ENCODE measurements at regions not wholly inside any gene's neighbourhood (a gene's known extent, or its start where the extent isn't known, plus 50 kb on each side); places are given as distances from the start of the nearest gene placed in this dataset.

- H3K4me3 ChIP-seq (ENCODE audit: low read depth, low read length): no peak overlapping the region
- no peaks in the 10 kb centered on the region for H3K27me3 ChIP-seq (ENCODE audit: control insufficient read depth, insufficient read depth, low read length)
- no peak overlapping the region for H3K27ac ChIP-seq (ENCODE audit: low read depth, low read length)
- no peaks in the 10 kb centered on the region for H3K4me1 ChIP-seq (ENCODE audit: control insufficient read depth, insufficient read depth, low read length)
- H3K9ac ChIP-seq (ENCODE audit: low read depth, low read length): no peak overlapping the region
- no peaks in the 10 kb centered on the region for H3K36me3 ChIP-seq (ENCODE audit: control insufficient read depth, insufficient read depth, low read length)
- no peaks in the 10 kb centered on the region for H3K9me3 ChIP-seq (ENCODE audit: control insufficient read depth, insufficient read depth, low read length)
Observed at GRCh38 chr6:92586236-92586977, 833.0 kb downstream of the EPHA7 start.

- no peaks in the 10 kb centered on the region for H3K4me1 ChIP-seq (ENCODE audit: control insufficient read depth, insufficient read depth, low read length)
- H3K9ac ChIP-seq (ENCODE audit: low read depth, low read length): no peak overlapping the region
- no peak overlapping the region for H3K27ac ChIP-seq (ENCODE audit: low read depth, low read length)
- H3K4me3 ChIP-seq (ENCODE audit: low read depth, low read length): no peak overlapping the region
- H3K36me3 ChIP-seq (ENCODE audit: control insufficient read depth, insufficient read depth, low read length): no peaks in the 10 kb centered on the region
- H3K27me3 ChIP-seq (ENCODE audit: control insufficient read depth, insufficient read depth, low read length): no peaks in the 10 kb centered on the region
- H3K9me3 ChIP-seq (ENCODE audit: control insufficient read depth, insufficient read depth, low read length): no peaks in the 10 kb centered on the region; the same call in 1 of the 2 replicates
Observed at GRCh38 chr6:92582211-92582610, 837.1 kb downstream of the EPHA7 start.

- H3K9me3 ChIP-seq (ENCODE audit: control insufficient read depth, insufficient read depth, low read length): no peaks in the 10 kb centered on the region; the same call in 1 of the 2 replicates
- H3K27ac ChIP-seq (ENCODE audit: low read depth, low read length): no peak overlapping the region
- no peaks in the 10 kb centered on the region for H3K36me3 ChIP-seq (ENCODE audit: control insufficient read depth, insufficient read depth, low read length)
- H3K9ac ChIP-seq (ENCODE audit: low read depth, low read length): no peak overlapping the region
- no peak overlapping the region for H3K4me3 ChIP-seq (ENCODE audit: low read depth, low read length)
- H3K4me1 ChIP-seq (ENCODE audit: control insufficient read depth, insufficient read depth, low read length): no peaks in the 10 kb centered on the region
- H3K27me3 ChIP-seq (ENCODE audit: control insufficient read depth, insufficient read depth, low read length): no peaks in the 10 kb centered on the region
Observed at GRCh38 chr6:92577077-92577719, 842.2 kb downstream of the EPHA7 start.

- Histone ChIP-seq H3K27me3 (ENCODE audit: control insufficient read depth, insufficient read depth, low read length) (no peaks in the 10 kb centered on the region), H3K9ac (ENCODE audit: low read depth, low read length) (no peak overlapping the region), H3K9me3 (ENCODE audit: control insufficient read depth, insufficient read depth, low read length) (no peaks in the 10 kb centered on the region), H3K4me3 (ENCODE audit: low read depth, low read length) (no peak overlapping the region), H3K27ac (ENCODE audit: low read depth, low read length) (no peak overlapping the region), H3K36me3 (ENCODE audit: control insufficient read depth, insufficient read depth, low read length) (no peaks in the 10 kb centered on the region), H3K4me1 (ENCODE audit: control insufficient read depth, insufficient read depth, low read length) (no peaks in the 10 kb centered on the region)
Observed at GRCh38 chr6:92568541-92568940, 850.8 kb downstream of the EPHA7 start.

- Histone ChIP-seq H3K9ac (ENCODE audit: low read depth, low read length) (no peak overlapping the region), H3K4me1 (ENCODE audit: control insufficient read depth, insufficient read depth, low read length) (no peaks in the 10 kb centered on the region), H3K27me3 (ENCODE audit: control insufficient read depth, insufficient read depth, low read length) (no peaks in the 10 kb centered on the region), H3K36me3 (ENCODE audit: control insufficient read depth, insufficient read depth, low read length) (no peaks in the 10 kb centered on the region), H3K9me3 (ENCODE audit: control insufficient read depth, insufficient read depth, low read length) (no peaks in the 10 kb centered on the region), H3K27ac (ENCODE audit: low read depth, low read length) (no peak overlapping the region), H3K4me3 (ENCODE audit: low read depth, low read length) (no peak overlapping the region)
Observed at GRCh38 chr6:92566632-92567031, 852.7 kb downstream of the EPHA7 start.

GRCh38 chr6:92564376-92564775 lies 855.0 kb downstream of the EPHA7 start:
- Histone ChIP-seq H3K27ac (ENCODE audit: low read depth, low read length) (no peak overlapping the region), H3K4me3 (ENCODE audit: low read depth, low read length) (no peak overlapping the region), H3K4me1 (ENCODE audit: control insufficient read depth, insufficient read depth, low read length) (no peaks in the 10 kb centered on the region), H3K36me3 (ENCODE audit: control insufficient read depth, insufficient read depth, low read length) (no peaks in the 10 kb centered on the region), H3K9me3 (ENCODE audit: control insufficient read depth, insufficient read depth, low read length) (no peaks in the 10 kb centered on the region), H3K9ac (ENCODE audit: low read depth, low read length) (no peak overlapping the region), H3K27me3 (ENCODE audit: control insufficient read depth, insufficient read depth, low read length) (no peaks in the 10 kb centered on the region)

- Histone ChIP-seq H3K27ac (ENCODE audit: low read depth, low read length) (no peak overlapping the region), H3K9ac (ENCODE audit: low read depth, low read length) (no peak overlapping the region), H3K4me1 (ENCODE audit: control insufficient read depth, insufficient read depth, low read length) (no peaks in the 10 kb centered on the region), H3K36me3 (ENCODE audit: control insufficient read depth, insufficient read depth, low read length) (no peaks in the 10 kb centered on the region), H3K27me3 (ENCODE audit: control insufficient read depth, insufficient read depth, low read length) (no peaks in the 10 kb centered on the region), H3K4me3 (ENCODE audit: low read depth, low read length) (no peak overlapping the region), H3K9me3 (ENCODE audit: control insufficient read depth, insufficient read depth, low read length) (no peaks in the 10 kb centered on the region)
Observed at GRCh38 chr6:92559611-92560010, 859.7 kb downstream of the EPHA7 start.

- H3K36me3 ChIP-seq (ENCODE audit: control insufficient read depth, insufficient read depth, low read length): no peaks in the 10 kb centered on the region
- H3K9ac ChIP-seq (ENCODE audit: low read depth, low read length): no peak overlapping the region
- H3K27me3 ChIP-seq (ENCODE audit: control insufficient read depth, insufficient read depth, low read length): no peaks in the 10 kb centered on the region
- no peaks in the 10 kb centered on the region for H3K4me1 ChIP-seq (ENCODE audit: control insufficient read depth, insufficient read depth, low read length)
- H3K9me3 ChIP-seq (ENCODE audit: control insufficient read depth, insufficient read depth, low read length): no peaks in the 10 kb centered on the region
- no peak overlapping the region for H3K27ac ChIP-seq (ENCODE audit: low read depth, low read length)
- H3K4me3 ChIP-seq (ENCODE audit: low read depth, low read length): no peak overlapping the region
Observed at GRCh38 chr6:92559003-92559402, 860.4 kb downstream of the EPHA7 start.

GRCh38 chr6:92550501-92550900 lies 868.9 kb downstream of the EPHA7 start:
- Histone ChIP-seq H3K4me3 (ENCODE audit: low read depth, low read length) (no peak overlapping the region), H3K4me1 (ENCODE audit: control insufficient read depth, insufficient read depth, low read length) (no peaks in the 10 kb centered on the region), H3K9me3 (ENCODE audit: control insufficient read depth, insufficient read depth, low read length) (no peaks in the 10 kb centered on the region), H3K27me3 (ENCODE audit: control insufficient read depth, insufficient read depth, low read length) (no peaks in the 10 kb centered on the region), H3K27ac (ENCODE audit: low read depth, low read length) (no peak overlapping the region), H3K9ac (ENCODE audit: low read depth, low read length) (no peak overlapping the region), H3K36me3 (ENCODE audit: control insufficient read depth, insufficient read depth, low read length) (no peaks in the 10 kb centered on the region)

GRCh38 chr6:92545861-92546260 lies 873.5 kb downstream of the EPHA7 start:
- Histone ChIP-seq H3K4me1 (ENCODE audit: control insufficient read depth, insufficient read depth, low read length) (no peaks in the 10 kb centered on the region), H3K9ac (ENCODE audit: low read depth, low read length) (no peak overlapping the region), H3K4me3 (ENCODE audit: low read depth, low read length) (no peak overlapping the region), H3K9me3 (ENCODE audit: control insufficient read depth, insufficient read depth, low read length) (no peaks in the 10 kb centered on the region), H3K27me3 (ENCODE audit: control insufficient read depth, insufficient read depth, low read length) (no peaks in the 10 kb centered on the region), H3K36me3 (ENCODE audit: control insufficient read depth, insufficient read depth, low read length) (no peaks in the 10 kb centered on the region), H3K27ac (ENCODE audit: low read depth, low read length) (no peak overlapping the region)

- Histone ChIP-seq H3K4me3 (ENCODE audit: low read depth, low read length) (no peak overlapping the region), H3K9ac (ENCODE audit: low read depth, low read length) (no peak overlapping the region), H3K4me1 (ENCODE audit: control insufficient read depth, insufficient read depth, low read length) (no peaks in the 10 kb centered on the region)
Observed at GRCh38 chr6:92541448-92542060, 877.8 kb downstream of the EPHA7 start.

More at GRCh38 chr6:92541448-92542060, 877.8 kb downstream of the EPHA7 start:
- Histone ChIP-seq H3K9me3 (ENCODE audit: control insufficient read depth, insufficient read depth, low read length) (no peaks in the 10 kb centered on the region), H3K27me3 (ENCODE audit: control insufficient read depth, insufficient read depth, low read length) (no peaks in the 10 kb centered on the region), H3K27ac (ENCODE audit: low read depth, low read length) (no peak overlapping the region), H3K36me3 (ENCODE audit: control insufficient read depth, insufficient read depth, low read length) (no peaks in the 10 kb centered on the region)

All from HUES48 (cell line).